H9 (cell line): ENCODE measurements at regions not wholly inside any gene's neighbourhood (a gene's known extent, or its start where the extent isn't known, plus 50 kb on each side); places are given as distances from the start of the nearest gene placed in this dataset.

Experiments
- DNase-seq: peaks from one replicate; pipeline ENCODE4 v3.0.0-alpha.2; 2017
- H2AFZ ChIP-seq: one replicate; pipeline ENCODE4 v1.6.1; 2013; ENCODE audit warnings: mild to moderate bottlenecking, low read length, control low read depth, moderate library complexity
- H2AK5ac ChIP-seq: 2 replicates; pipeline ENCODE4 v1.6.1; 2013; ENCODE audit warnings: low read length, control low read depth, mixed read lengths; ENCODE audit not compliant: insufficient read length
- H2BK120ac ChIP-seq: one replicate; pipeline ENCODE4 v1.6.1; 2013; ENCODE audit warnings: low read depth, mild to moderate bottlenecking, low read length, control low read depth, inconsistent platforms; ENCODE audit not compliant: poor library complexity, severe bottlenecking
- H2BK12ac ChIP-seq: 2 replicates; pipeline ENCODE4 v1.6.1; 2013; ENCODE audit warnings: low read length, control low read depth, mixed read lengths, low read depth; ENCODE audit not compliant: insufficient read length
- H2BK15ac ChIP-seq: 2 replicates; pipeline ENCODE4 v1.6.1; 2013; ENCODE audit warnings: low read depth, low read length, control low read depth
- H2BK20ac ChIP-seq: one replicate; pipeline ENCODE4 v1.6.1; 2013; ENCODE audit warnings: low read depth, mild to moderate bottlenecking, low read length, control low read depth, inconsistent platforms; ENCODE audit not compliant: poor library complexity, severe bottlenecking
- H2BK5ac ChIP-seq: 2 replicates; pipeline ENCODE4 v1.6.1; 2013; ENCODE audit warnings: low read length, control low read depth, mixed read lengths; ENCODE audit not compliant: insufficient read length
- H3K14ac ChIP-seq: 2 replicates; pipeline ENCODE4 v1.6.1; 2013; ENCODE audit warnings: low read length, control low read depth; ENCODE audit not compliant: insufficient read depth
- H3K18ac ChIP-seq: 2 replicates; pipeline ENCODE4 v1.6.1; 2013; ENCODE audit warnings: low read depth, mild to moderate bottlenecking, mixed read lengths, low read length, control low read depth; ENCODE audit not compliant: insufficient read length
- H3K23ac ChIP-seq: 2 replicates; pipeline ENCODE4 v1.6.1; 2013; ENCODE audit warnings: low read length, control low read depth, mixed read lengths, low read depth; ENCODE audit not compliant: insufficient read length
- H3K23me2 ChIP-seq: 2 replicates; pipeline ENCODE4 v1.6.1; 2013; ENCODE audit warnings: low read depth, mild to moderate bottlenecking, mixed read lengths, low read length, control low read depth; ENCODE audit not compliant: insufficient read length, poor library complexity, severe bottlenecking
- H3K27ac ChIP-seq: 2 replicates; pipeline ENCODE4 v1.5.1; 2013; ENCODE audit warnings: low read length, control low read depth, mixed read lengths, low read depth; ENCODE audit not compliant: insufficient read length
- H3K27me3 ChIP-seq: 2 replicates; pipeline ENCODE4 v1.6.1; 2013; ENCODE audit warnings: low read length, control low read depth, inconsistent platforms; ENCODE audit not compliant: insufficient read depth
- H3K4ac ChIP-seq: 2 replicates; pipeline ENCODE4 v1.6.1; 2013; ENCODE audit warnings: low read depth, mild to moderate bottlenecking, control low read depth, inconsistent platforms, low read length, moderate library complexity
- H3K4me1 ChIP-seq: 2 replicates; pipeline ENCODE4 v1.6.1; 2013; ENCODE audit warnings: low read length, control low read depth, inconsistent platforms; ENCODE audit not compliant: insufficient read depth
- H3K4me2 ChIP-seq: 2 replicates; pipeline ENCODE4 v1.6.1; 2013; ENCODE audit warnings: low read length, control low read depth, mixed read lengths; ENCODE audit not compliant: insufficient read length, insufficient read depth
- H3K56ac ChIP-seq: 2 replicates; pipeline ENCODE4 v1.6.1; 2013; ENCODE audit warnings: low read depth, mild to moderate bottlenecking, mixed read lengths, low read length, control low read depth; ENCODE audit not compliant: insufficient read length
- H3K79me1 ChIP-seq: 2 replicates; pipeline ENCODE4 v1.6.1; 2013; ENCODE audit warnings: low read depth, mild to moderate bottlenecking, moderate library complexity, low read length, control low read depth, inconsistent platforms; ENCODE audit not compliant: insufficient read depth, poor library complexity, severe bottlenecking
- H3K79me2 ChIP-seq: 2 replicates; pipeline ENCODE4 v1.6.1; 2013; ENCODE audit warnings: low read length, control low read depth, inconsistent platforms; ENCODE audit not compliant: insufficient read depth
- H3K9ac ChIP-seq: 2 replicates; pipeline ENCODE4 v1.6.1; 2013; ENCODE audit warnings: low read length, control low read depth, mixed read lengths; ENCODE audit not compliant: insufficient read length; ENCODE audit errors: extremely low read depth
- H3K9me3 ChIP-seq: one replicate; pipeline ENCODE4 v1.6.1; 2013; ENCODE audit warnings: low read depth, low read length, inconsistent platforms; ENCODE audit not compliant: control insufficient read depth
- H3T11ph ChIP-seq: one replicate; pipeline ENCODE4 v1.6.1; 2013; ENCODE audit warnings: mild to moderate bottlenecking, low read length, control low read depth, inconsistent platforms
- H4K20me1 ChIP-seq: one replicate; pipeline ENCODE4 v1.6.1; 2013; ENCODE audit not compliant: control insufficient read depth, insufficient read length, insufficient read depth
- H4K5ac ChIP-seq: 2 replicates; pipeline ENCODE4 v1.6.1; 2013; ENCODE audit warnings: low read depth, mild to moderate bottlenecking, mixed read lengths, low read length, control low read depth; ENCODE audit not compliant: insufficient read length
- H4K8ac ChIP-seq: replicated peaks from 2 replicates; pipeline ENCODE4 v1.6.1; 2013; ENCODE audit warnings: low read length, control low read depth, mixed read lengths, low read depth; ENCODE audit not compliant: insufficient read length
- H4K91ac ChIP-seq: 2 replicates; pipeline ENCODE4 v1.6.1; 2013; ENCODE audit warnings: low read depth, mild to moderate bottlenecking, moderate library complexity, mixed read lengths, low read length, control low read depth; ENCODE audit not compliant: insufficient read length
- H3K27ac Mint-ChIP-seq, 3 experiments: 2 replicates in 2 of 3; 3 replicates in 1 of 3; pipeline ENCODE4 v1.8.0; 2020 to 2021; ENCODE audit warnings: mixed read lengths in 3 of 3, mild to moderate bottlenecking in 1 of 3, moderate library complexity in 1 of 3
- H3K27me3 Mint-ChIP-seq: 2 replicates; pipeline ENCODE4 v1.8.0; 2021; ENCODE audit warnings: low read depth, mild to moderate bottlenecking, moderate library complexity, mixed read lengths
- H3K36me3 Mint-ChIP-seq, 3 experiments: 2 replicates in 2 of 3; 3 replicates in 1 of 3; pipeline ENCODE4 v1.8.0; 2020 to 2021; ENCODE audit warnings: low read depth in 3 of 3, mixed read lengths in 3 of 3; ENCODE audit not compliant: insufficient read depth in 1 of 3
- H3K4me1 Mint-ChIP-seq, 2 experiments: 2 replicates each; pipeline ENCODE4 v1.8.0; 2020; ENCODE audit warnings: mixed read lengths in 2 of 2
- H3K4me3 Mint-ChIP-seq, 2 experiments: 2 replicates in 1 of 2; 3 replicates in 1 of 2; pipeline ENCODE4 v1.8.0; 2020 to 2021; ENCODE audit warnings: mild to moderate bottlenecking in 2 of 2, mixed read lengths in 2 of 2, moderate library complexity in 1 of 2
- H3K9me3 Mint-ChIP-seq, 2 experiments: 2 replicates in 1 of 2; 3 replicates in 1 of 2; pipeline ENCODE4 v1.8.0; 2020; ENCODE audit warnings: mild to moderate bottlenecking in 2 of 2, mixed read lengths in 2 of 2, moderate library complexity in 1 of 2
- CTCF ChIP-seq: fragments of 200-600 bp; sonication (generic); conservative IDR thresholded peaks from 3 replicates; pipeline ENCODE4 v1.8.0; 2021; ENCODE audit warnings: antibody characterized with exemption, mild to moderate bottlenecking
- WGBS: extraction: QIAGEN DNeasy Blood & Tissue Kit; methylation state at CpG from one replicate; pipeline ENCODE4 v1.1.7; 2013; ENCODE audit warnings: missing lambda C conversion rate, low lambda C conversion rate, mixed read lengths; ENCODE audit not compliant: insufficient read length; ENCODE audit errors: extremely low coverage; 5-methylcytosine and 5-hydroxymethylcytosine counted together

DNA sequence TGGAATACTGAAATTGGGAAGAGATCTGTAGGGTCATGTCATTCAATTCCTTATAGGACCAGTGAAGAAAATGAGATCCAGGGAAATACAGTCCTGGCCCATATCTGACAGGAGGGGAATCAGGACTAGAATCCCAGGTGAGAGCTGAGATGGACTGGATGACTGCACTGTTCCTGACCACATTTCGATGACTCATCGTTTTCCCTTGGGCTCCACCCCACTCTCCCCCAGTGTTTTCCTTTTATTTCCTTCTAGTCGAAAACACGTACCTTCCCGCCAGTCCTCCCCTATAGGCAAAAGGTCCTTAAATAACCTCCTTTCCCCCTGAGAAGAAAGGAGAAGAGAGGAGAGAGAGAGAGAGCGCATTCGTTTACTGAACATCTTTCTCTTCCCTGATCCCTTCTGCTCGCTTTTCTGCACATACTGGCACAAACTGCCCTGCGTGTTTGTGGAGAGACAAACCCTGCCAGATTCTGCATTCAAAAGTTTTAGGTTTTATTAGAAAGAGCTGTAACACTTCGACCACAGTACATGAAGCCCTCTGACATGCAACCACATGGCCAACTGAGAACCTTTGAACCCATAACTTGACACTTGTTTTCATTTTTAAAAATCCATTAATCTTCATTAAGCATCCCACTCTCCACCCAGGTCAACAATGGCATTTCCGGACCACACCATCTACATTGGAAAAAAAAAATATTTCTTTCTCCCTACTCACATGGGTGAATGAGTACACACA is 565.7 kb downstream of the METTL15 start:
- Histone ChIP-seq H2BK5ac (no peak overlapping the region), H4K20me1 (no peaks in the 10 kb centered on the region), H3K23me2 (no peaks in the 10 kb centered on the region), H3K4me2 (no peak overlapping the region), H4K91ac (no peak overlapping the region), H2AFZ (no peak overlapping the region), H3K9me3 (no peaks in the 10 kb centered on the region), H3K27me3 (no peaks in the 10 kb centered on the region), H3K56ac (no peak overlapping the region), H3K14ac (no peak overlapping the region), H3K23ac (no peak overlapping the region), H3K4me1 (no peaks in the 10 kb centered on the region), H2BK12ac (no peak overlapping the region), H2BK120ac (no peak overlapping the region), H3K18ac (no peak overlapping the region), H4K5ac (no peak overlapping the region), H2BK20ac (no peak overlapping the region), H2BK15ac (no peak overlapping the region), H3K4ac (no peak overlapping the region), H3K79me1 (no peaks in the 10 kb centered on the region), H3T11ph (no peak overlapping the region), H2AK5ac (no peak overlapping the region), H3K27ac (no peak overlapping the region), H4K8ac (no peak overlapping the region), H3K79me2 (no peaks in the 10 kb centered on the region), H3K9ac (no peak overlapping the region)
- H3K4me3 Mint-ChIP-seq = no peak overlapping the region
- H3K36me3 Mint-ChIP-seq = no peaks in the 10 kb centered on the region
- no peaks in the 10 kb centered on the region for H3K9me3 Mint-ChIP-seq
- H3K27ac Mint-ChIP-seq = no peak overlapping the region; a peak in 1 of 7 replicates
- peaks cover 7 to 10% of the 10 kb centered on the region in 2 experiments; a peak in 3 of 4 replicates for H3K4me1 Mint-ChIP-seq
- no CpG with 5 or more reads among the region's 11 CpGs for WGBS
- no peak for TF ChIP-seq CTCF
- DNase-seq = no peak
- H3K27me3 Mint-ChIP-seq = no peaks in the 10 kb centered on the region; the same call in 1 of the 2 replicates
